Natural killer cell treated with Interleukin-12 subunit alpha and Interleukin-12 subunit beta and Interleukin-15 and Interleukin-18, amount 100 ng/mL, for 72 hours (primary cell): ENCODE measurements at regions not wholly inside any gene's neighbourhood (a gene's known extent, or its start where the extent isn't known, plus 50 kb on each side); places are given as distances from the start of the nearest gene placed in this dataset.

Experiments
- ATAC-seq, 2 donors: fragments of 150-1000 bp; cut with Tn5 transposase in 1 of 2; sonication (Bioruptor Pico), chemical (Tn5 transposase) in 1 of 2; 2 replicates each; pipeline ENCODE4 v1.10.0; 2021
- DNase-seq: peaks from one replicate; pipeline ENCODE4 v3.0.0; 2022; ENCODE audit warnings: low spot score
- H3K27ac Mint-ChIP-seq, 2 donors: 1 replicate in 1 of 2; 2 replicates in 1 of 2; pipeline ENCODE4 v1.8.0; 2022; ENCODE audit warnings: mixed read lengths in 2 of 2, mild to moderate bottlenecking in 1 of 2, moderate library complexity in 1 of 2
- H3K27me3 Mint-ChIP-seq, 2 donors: 1 replicate in 1 of 2; 2 replicates in 1 of 2; pipeline ENCODE4 v1.8.0; 2022; ENCODE audit warnings: mixed read lengths in 2 of 2
- H3K36me3 Mint-ChIP-seq: one replicate; pipeline ENCODE4 v1.8.0; 2022; ENCODE audit warnings: mixed read lengths
- H3K4me1 Mint-ChIP-seq, 2 donors: 1 replicate in 1 of 2; 2 replicates in 1 of 2; pipeline ENCODE4 v1.8.0; 2022; ENCODE audit warnings: low read depth in 2 of 2, mixed read lengths in 2 of 2, mild to moderate bottlenecking in 1 of 2
- H3K4me3 Mint-ChIP-seq: one replicate; pipeline ENCODE4 v1.8.0; 2022; ENCODE audit warnings: mixed read lengths
- H3K9me3 Mint-ChIP-seq: 2 replicates; pipeline ENCODE4 v1.8.0; 2022; ENCODE audit warnings: mixed read lengths

GRCh38 chr22:47238690-47239473 is 476.4 kb downstream of the TBC1D22A start:
- peaks cover 7% of the 10 kb centered on the region for H3K36me3 Mint-ChIP-seq
- no peak for ATAC-seq
- no peaks in the 10 kb centered on the region for H3K9me3 Mint-ChIP-seq
- H3K4me1 Mint-ChIP-seq: no peaks in the 10 kb centered on the region
- no peak overlapping the region for H3K27ac Mint-ChIP-seq
- no peak overlapping the region for H3K4me3 Mint-ChIP-seq
- peaks cover 12 to 21% of the 10 kb centered on the region in 2 donors for H3K27me3 Mint-ChIP-seq
- no peak for DNase-seq

DNA sequence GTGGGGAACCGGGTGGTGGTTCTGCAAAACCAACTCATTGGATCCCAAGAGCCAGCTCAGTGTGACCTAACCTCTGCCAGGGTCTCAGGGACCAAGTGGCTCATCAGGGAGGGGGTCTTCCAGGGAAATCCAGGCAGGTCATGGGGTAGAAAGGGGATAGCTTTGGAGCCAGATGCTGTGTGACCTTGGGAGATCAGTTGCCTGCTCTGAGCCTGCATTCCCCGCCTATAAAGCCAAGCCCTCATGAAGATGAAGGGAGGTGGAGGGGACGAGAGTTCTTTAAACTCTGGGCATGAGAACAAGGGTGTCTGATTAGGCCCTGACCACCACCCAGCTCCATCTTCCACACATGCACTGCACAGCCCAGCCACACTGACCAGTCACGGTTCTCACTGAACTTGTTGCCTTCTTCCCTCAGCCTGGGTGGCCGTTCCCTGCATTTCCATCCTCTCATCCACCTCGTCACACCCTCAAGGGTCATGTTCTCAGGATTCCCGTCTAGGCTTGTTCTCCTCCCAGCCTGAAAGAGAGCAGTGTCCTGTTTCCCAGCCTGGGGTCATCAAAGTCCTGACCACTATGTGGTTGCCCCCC is 475.5 kb downstream of the TBC1D22A start:
- Mint-ChIP-seq H3K4me1 (no peaks in the 10 kb centered on the region), H3K27ac (no peak overlapping the region), H3K9me3 (no peaks in the 10 kb centered on the region), H3K36me3 (peaks cover under 1% of the 10 kb centered on the region), H3K27me3 (peaks cover 9 to 15% of the 10 kb centered on the region in 2 donors), H3K4me3 (no peak overlapping the region)
- ATAC-seq: no peak
- DNase-seq: no peak

GRCh38 chr22:47236718-47237117 is 474.3 kb downstream of the TBC1D22A start:
- Mint-ChIP-seq H3K9me3 (no peaks in the 10 kb centered on the region), H3K27ac (no peak overlapping the region), H3K36me3 (no peaks in the 10 kb centered on the region), H3K4me1 (no peaks in the 10 kb centered on the region), H3K27me3 (peaks cover 2 to 6% of the 10 kb centered on the region in 2 donors), H3K4me3 (no peak overlapping the region)
- ATAC-seq (no peak), DNase-seq (no peak)

DNA sequence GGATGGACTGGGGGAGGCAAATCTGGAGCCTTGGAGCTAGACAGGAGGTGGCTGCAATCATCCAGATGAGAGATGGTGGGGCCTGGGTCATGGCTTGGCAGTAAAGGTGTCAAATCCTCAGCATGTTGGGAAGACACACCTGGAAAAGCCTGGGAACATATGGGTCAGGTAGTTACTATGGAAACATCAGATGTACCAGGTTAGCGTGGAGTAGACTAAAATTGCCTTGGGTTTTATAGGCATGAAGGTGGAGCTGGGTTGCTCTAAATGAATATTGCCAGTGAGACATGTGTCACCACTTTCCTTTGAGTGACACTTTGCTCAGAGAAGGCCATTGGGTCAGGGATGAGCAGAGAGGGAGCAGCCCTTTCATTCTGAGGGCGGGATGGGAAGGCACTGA is 473.7 kb downstream of the TBC1D22A start:
- no peak for ATAC-seq
- H3K9me3 Mint-ChIP-seq: no peaks in the 10 kb centered on the region
- no peak for DNase-seq
- H3K4me3 Mint-ChIP-seq: no peak overlapping the region
- H3K36me3 Mint-ChIP-seq: no peaks in the 10 kb centered on the region
- no peak overlapping the region for H3K27ac Mint-ChIP-seq
- no peaks in the 10 kb centered on the region for H3K4me1 Mint-ChIP-seq
- H3K27me3 Mint-ChIP-seq: peaks cover 0 to 5% of the 10 kb centered on the region in 2 donors

- peaks cover 0 to 2% of the 10 kb centered on the region in 2 donors for H3K27me3 Mint-ChIP-seq
- no peak overlapping the region for H3K4me3 Mint-ChIP-seq
- ATAC-seq (no peak), DNase-seq (no peak)
- H3K9me3 Mint-ChIP-seq: no peaks in the 10 kb centered on the region
- H3K27ac Mint-ChIP-seq: no peak overlapping the region
- no peaks in the 10 kb centered on the region for H3K36me3 Mint-ChIP-seq
- no peaks in the 10 kb centered on the region for H3K4me1 Mint-ChIP-seq
Observed at GRCh38 chr22:47233316-47234243, 471.1 kb downstream of the TBC1D22A start.

GRCh38 chr22:47232753-47233152 is 470.3 kb downstream of the TBC1D22A start:
- no peak overlapping the region for H3K27ac Mint-ChIP-seq
- H3K27me3 Mint-ChIP-seq: no peaks in the 10 kb centered on the region
- H3K9me3 Mint-ChIP-seq: no peaks in the 10 kb centered on the region
- DNase-seq (no peak), ATAC-seq (no peak)
- no peaks in the 10 kb centered on the region for H3K36me3 Mint-ChIP-seq
- no peak overlapping the region for H3K4me3 Mint-ChIP-seq
- no peaks in the 10 kb centered on the region for H3K4me1 Mint-ChIP-seq

DNA sequence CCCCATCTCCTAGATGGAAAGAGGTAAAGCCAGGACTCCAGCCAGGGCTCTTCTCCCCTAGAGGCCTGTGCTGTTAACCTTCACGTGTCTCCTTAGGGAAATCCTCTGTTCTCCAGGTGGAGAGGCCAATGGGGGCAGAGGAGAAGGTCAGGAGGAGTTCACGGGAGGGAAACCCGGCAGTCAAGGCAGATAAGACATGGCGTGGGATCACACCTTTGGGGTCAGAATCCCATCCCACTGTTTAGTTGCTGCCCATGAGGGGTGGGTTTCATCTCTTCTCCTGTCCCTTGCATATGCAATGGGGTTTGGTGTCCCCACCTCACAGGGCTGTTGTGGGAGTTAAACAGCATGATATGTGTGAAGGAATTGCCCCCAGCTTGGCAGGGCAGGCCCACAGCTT is 469.7 kb downstream of the TBC1D22A start:
- H3K4me3 Mint-ChIP-seq: no peak overlapping the region
- H3K27ac Mint-ChIP-seq: no peak overlapping the region
- DNase-seq (no peak), ATAC-seq (no peak)
- H3K36me3 Mint-ChIP-seq: no peaks in the 10 kb centered on the region
- H3K4me1 Mint-ChIP-seq: no peaks in the 10 kb centered on the region
- H3K27me3 Mint-ChIP-seq: no peaks in the 10 kb centered on the region
- no peaks in the 10 kb centered on the region for H3K9me3 Mint-ChIP-seq

DNA sequence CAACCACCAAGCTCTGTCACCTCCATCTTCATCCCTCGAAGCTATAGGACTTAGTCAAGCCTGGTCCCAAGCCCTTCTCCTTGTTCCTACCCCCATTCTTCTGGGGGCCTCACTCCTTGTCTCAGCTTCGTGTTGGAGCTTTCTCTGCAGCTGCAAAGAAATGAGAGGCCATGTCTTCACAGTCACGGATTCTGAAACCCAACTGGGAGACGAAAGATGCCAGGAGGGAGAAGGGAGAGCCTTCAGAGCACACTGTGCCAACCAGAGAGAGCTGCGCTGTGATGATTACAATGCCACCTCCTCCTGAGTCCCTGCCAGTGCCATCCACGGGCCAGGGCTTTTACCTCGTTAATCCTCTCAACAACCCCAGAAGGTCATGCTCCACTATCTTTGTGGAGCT is 469.3 kb downstream of the TBC1D22A start:
- no peaks in the 10 kb centered on the region for H3K4me1 Mint-ChIP-seq
- ATAC-seq (no peak), DNase-seq (no peak)
- H3K27me3 Mint-ChIP-seq: peaks cover 0 to under 1% of the 10 kb centered on the region in 2 donors
- no peak overlapping the region for H3K27ac Mint-ChIP-seq
- no peak overlapping the region for H3K4me3 Mint-ChIP-seq
- no peaks in the 10 kb centered on the region for H3K36me3 Mint-ChIP-seq
- H3K9me3 Mint-ChIP-seq: no peaks in the 10 kb centered on the region

- DNase-seq: no peak
- no peaks in the 10 kb centered on the region for H3K36me3 Mint-ChIP-seq
- peaks cover 0 to 3% of the 10 kb centered on the region in 2 donors for H3K27me3 Mint-ChIP-seq
- no peak for ATAC-seq
- H3K4me3 Mint-ChIP-seq: no peak overlapping the region
- no peak overlapping the region for H3K27ac Mint-ChIP-seq
- no peaks in the 10 kb centered on the region for H3K4me1 Mint-ChIP-seq
- H3K9me3 Mint-ChIP-seq: no peaks in the 10 kb centered on the region
Observed at GRCh38 chr22:47230741-47231140, 468.3 kb downstream of the TBC1D22A start.

GRCh38 chr22:47230251-47230650 is 467.8 kb downstream of the TBC1D22A start:
- Mint-ChIP-seq H3K27ac (no peak overlapping the region), H3K27me3 (peaks cover 0 to 3% of the 10 kb centered on the region in 2 donors), H3K36me3 (no peaks in the 10 kb centered on the region), H3K4me1 (no peaks in the 10 kb centered on the region), H3K9me3 (no peaks in the 10 kb centered on the region), H3K4me3 (no peak overlapping the region)
- DNase-seq (no peak), ATAC-seq (no peak)

DNA sequence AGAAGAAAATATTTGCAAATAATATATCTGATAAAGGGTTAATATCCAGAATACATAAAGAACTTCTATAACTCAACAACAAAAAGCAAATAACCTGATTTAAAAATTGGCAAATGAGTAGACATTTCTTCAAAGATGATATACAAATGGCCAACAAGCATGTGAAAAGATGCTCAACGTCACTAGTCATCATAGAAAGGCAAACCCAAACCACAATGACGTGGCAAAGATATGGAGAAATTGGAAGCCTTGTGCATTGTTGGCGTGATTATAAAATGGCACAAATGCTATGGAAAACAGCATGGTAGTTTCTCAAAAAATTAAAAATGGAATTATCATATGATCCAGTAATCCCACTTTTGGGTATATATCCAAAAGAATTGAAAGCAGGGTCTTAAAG is 466.3 kb downstream of the TBC1D22A start:
- Mint-ChIP-seq H3K27me3 (peaks cover 0 to 3% of the 10 kb centered on the region in 2 donors), H3K4me3 (no peak overlapping the region), H3K4me1 (no peaks in the 10 kb centered on the region), H3K36me3 (no peaks in the 10 kb centered on the region), H3K27ac (no peak overlapping the region), H3K9me3 (no peaks in the 10 kb centered on the region)
- ATAC-seq: no peak
- no peak for DNase-seq

DNA sequence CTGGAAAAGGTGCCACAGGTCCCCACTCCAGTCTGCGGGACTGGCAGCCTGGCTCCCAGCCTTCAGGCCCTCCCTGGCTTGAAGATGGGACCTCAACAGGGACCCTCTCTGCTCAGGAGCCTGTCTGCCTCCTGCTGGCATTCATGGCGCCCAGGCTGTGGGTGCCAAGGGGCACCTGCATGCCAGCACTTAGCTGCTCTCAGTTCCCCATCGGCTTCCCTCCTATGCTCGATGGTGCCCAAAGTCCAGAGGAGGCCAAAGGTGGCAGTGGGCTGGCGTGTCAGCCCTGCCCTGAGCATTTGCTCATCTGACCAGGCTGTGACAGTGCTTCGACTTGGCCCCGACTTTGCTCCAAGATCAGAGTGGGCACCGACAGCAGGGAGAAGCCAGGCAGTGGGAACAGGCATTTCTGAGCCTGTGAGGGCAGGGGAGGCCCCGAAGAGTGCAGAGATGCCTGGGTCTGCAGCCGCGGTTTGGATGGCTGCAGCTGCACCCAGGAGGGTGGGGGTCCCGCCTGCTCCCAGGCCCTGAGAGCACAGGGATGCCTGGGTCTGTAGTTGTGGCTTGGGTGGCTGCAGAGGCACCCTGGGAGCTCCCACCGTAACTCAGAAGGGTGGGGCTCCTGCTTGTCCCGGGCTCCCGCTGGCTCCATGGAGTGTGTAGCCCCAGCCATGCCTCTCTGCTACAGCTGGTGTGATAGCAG is 463.6 kb downstream of the TBC1D22A start:
- no peaks in the 10 kb centered on the region for H3K36me3 Mint-ChIP-seq
- ATAC-seq (peak in 1 of 2 donors; percentile 40), DNase-seq (no peak)
- H3K4me3 Mint-ChIP-seq: no peak overlapping the region
- no peaks in the 10 kb centered on the region for H3K4me1 Mint-ChIP-seq
- no peaks in the 10 kb centered on the region for H3K9me3 Mint-ChIP-seq
- H3K27me3 Mint-ChIP-seq: peaks cover 0 to 3% of the 10 kb centered on the region in 2 donors
- H3K27ac Mint-ChIP-seq: no peak overlapping the region

DNA sequence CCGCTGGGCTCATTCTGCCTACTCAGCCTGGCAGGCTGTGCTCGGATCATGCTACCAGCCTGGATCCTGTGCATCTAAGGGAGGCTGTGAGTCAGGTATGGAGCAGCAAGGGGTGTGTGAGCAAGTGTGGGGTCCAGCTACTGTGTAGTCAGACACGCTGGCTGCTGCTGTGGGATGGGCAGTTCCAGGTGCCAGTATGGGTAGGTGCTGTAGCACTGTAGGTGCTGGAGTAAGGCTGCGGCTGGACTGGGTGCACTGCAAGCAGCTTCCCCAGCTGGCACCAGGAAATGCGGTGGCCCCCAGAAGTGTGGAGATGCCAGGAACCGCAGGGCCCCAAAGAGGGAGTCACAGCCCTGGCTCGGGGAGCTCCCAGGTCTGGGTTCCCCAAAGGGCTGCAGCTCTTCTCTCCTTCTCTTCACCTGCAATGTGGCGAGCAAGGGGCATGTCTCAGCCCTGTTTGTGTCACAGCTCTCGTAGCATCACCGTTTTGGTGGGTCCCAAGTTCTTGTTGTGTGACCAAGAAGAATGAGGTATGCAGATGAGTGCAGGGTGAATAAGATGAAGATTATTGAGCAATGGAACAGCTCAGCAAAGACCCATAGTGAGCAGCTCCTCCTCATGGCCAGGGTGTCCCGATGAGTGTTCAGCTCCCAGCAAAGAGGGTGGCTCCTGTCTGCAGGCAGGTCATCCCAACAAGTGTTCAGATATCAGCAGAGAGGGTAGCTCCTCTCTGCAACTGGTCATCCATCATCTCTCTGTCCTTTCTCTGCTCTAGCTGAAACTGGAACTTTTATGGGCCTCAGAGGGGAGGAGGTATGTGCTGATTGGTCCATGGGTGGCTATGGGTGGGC is 462.9 kb downstream of the TBC1D22A start:
- Mint-ChIP-seq H3K4me1 (no peaks in the 10 kb centered on the region), H3K4me3 (no peak overlapping the region), H3K27ac (no peak overlapping the region), H3K27me3 (peaks cover 0 to 3% of the 10 kb centered on the region in 2 donors), H3K9me3 (no peaks in the 10 kb centered on the region), H3K36me3 (no peaks in the 10 kb centered on the region)
- no peak for ATAC-seq
- no peak for DNase-seq
